ENCODE measurements at regions not wholly inside any gene's neighbourhood (a gene's known extent, or its start where the extent isn't known, plus 50 kb on each side); places are given as distances from the start of the nearest gene placed in this dataset.

GRCh38 chr4:11182586-11183355 lies 245.9 kb downstream of the HS3ST1 start:
- no peak for DNase-seq

DNA sequence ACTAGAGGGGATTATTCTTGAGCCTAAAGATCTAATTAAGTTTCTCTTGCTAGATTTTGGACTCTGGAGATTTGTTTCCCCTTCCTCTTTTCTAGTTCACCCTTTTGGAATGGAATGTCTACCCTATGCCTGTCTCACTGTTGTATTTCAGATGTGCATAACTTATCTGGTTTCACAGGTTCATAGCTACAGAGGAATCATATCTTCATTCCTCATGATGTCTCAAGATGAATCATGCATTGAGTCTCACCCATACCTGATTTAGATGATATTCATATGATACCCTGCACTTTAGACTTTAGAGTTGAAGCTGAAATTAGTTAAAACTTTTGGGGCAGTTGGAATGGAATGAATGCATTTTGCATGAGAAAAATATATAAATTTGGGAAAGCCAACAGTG lies 246.7 kb downstream of the HS3ST1 start:
- no peak for DNase-seq

- DNase-seq, result no peak
These were observed 248.9 kb downstream of the HS3ST1 start for GRCh38 chr4:11179796-11180195.

- DNase-seq, result no peak
These were observed 250.3 kb downstream of the HS3ST1 start for GRCh38 chr4:11178433-11178832.

DNA sequence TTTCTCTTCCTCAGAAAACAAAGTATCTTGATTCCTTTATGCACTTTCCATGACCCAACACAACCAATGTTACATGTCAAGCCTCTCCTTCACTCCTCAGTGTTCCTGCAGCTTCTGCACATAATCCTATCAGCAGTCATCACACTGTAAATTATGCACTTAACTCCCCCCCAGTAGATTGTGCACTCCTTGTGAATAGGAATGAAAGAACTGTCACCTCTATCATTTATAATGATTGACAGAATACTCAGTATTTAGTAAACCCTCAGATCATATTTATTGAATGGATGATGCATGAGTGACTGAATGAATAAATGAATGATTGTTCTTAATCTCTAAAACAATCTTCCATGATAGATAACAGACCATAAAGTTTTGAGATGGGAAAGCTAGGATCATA lies 253.3 kb downstream of the HS3ST1 start:
- no peak for DNase-seq

DNA sequence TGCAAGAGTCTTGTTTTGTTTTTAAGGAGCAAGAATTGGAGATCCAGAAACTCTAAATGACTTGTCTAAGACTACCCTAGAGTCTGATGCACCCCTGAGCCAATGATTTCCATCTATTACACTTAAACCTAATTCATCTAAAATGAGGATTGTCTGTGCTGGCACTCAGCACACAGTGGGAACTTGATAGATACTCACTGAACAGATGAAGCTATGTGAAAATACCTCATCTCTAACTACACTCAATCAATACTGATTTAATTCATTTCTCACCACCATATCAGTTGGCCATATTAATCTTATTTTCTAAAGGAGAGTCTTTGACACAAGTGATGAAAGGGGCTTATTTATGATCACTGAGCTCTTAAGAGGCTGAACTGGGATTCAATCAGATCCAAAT lies 262.1 kb downstream of the HS3ST1 start:
- DNase-seq, result no peak

DNA sequence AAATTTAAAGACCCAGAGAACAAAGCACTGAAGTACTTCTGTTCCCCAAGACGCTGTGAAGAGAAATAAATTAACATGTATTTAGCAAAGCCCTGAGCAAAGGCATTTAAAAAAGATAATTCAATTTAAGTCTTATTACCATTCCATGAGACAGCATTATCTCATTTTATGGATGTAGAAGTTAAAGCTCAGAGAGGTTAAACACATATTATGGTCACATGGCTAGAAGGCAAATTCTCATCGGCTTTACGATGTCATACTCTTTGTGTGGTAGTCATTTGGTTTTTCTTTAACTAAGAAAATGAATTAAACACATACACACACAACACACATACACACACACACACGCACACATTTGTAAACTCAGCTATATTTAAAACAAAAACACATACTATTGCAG lies 262.7 kb downstream of the HS3ST1 start:
- no peak for DNase-seq

DNA sequence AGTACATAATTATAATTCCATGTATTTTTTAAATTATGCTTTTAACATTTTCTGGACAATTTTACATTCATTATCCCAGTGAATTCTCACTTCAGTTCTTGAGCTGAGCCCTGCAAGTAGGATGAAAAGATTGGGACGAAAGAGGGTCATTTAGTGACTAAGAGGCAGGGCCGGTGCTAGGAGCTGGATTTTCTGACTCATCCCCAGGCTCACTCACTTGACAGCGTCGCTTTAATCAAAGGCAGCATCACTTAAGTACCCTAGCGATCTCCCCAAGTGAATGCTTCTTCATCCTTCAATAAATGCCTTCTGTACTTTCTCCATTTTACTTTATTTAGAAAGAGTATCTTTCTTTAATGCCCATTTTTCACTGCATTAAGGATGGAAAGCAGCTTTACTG lies 263.6 kb downstream of the HS3ST1 start:
- no peak for DNase-seq

GRCh38 chr4:11160288-11160687 lies 268.4 kb downstream of the HS3ST1 start:
- no peak for DNase-seq

DNA sequence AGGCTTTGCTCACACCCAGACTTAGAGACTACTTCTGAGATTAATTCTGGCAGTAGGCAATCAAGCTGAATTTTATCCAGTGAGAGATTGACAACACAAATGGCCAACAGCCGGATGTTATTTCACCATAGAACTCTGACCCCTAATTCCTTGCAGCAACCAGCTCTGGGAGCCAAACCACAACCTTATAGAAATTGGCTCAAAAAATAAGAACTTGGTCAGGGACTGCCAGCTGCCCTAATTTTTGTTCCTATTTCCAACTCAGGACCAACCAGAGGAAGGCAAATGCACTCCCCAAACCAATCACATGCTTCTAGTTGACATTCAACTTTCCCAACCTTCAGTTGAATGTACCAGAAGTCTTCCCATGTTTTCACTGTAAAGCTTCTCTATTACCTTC lies 269.7 kb downstream of the HS3ST1 start:
- no peak for DNase-seq

GRCh38 chr4:11155208-11155867 lies 273.4 kb downstream of the HS3ST1 start:
- DNase-seq, result no peak

GRCh38 chr4:11153171-11153750 lies 275.4 kb downstream of the HS3ST1 start:
- no peak for DNase-seq

- no peak for DNase-seq
These were observed 276.0 kb downstream of the HS3ST1 start for GRCh38 chr4:11152684-11153083.

GRCh38 chr4:11151500-11151899 lies 277.2 kb downstream of the HS3ST1 start:
- no peak for DNase-seq

GRCh38 chr4:11149612-11150259 lies 279.0 kb downstream of the HS3ST1 start:
- DNase-seq, result no peak

GRCh38 chr4:11139871-11140270 lies 288.8 kb downstream of the HS3ST1 start:
- no peak for DNase-seq

DNA sequence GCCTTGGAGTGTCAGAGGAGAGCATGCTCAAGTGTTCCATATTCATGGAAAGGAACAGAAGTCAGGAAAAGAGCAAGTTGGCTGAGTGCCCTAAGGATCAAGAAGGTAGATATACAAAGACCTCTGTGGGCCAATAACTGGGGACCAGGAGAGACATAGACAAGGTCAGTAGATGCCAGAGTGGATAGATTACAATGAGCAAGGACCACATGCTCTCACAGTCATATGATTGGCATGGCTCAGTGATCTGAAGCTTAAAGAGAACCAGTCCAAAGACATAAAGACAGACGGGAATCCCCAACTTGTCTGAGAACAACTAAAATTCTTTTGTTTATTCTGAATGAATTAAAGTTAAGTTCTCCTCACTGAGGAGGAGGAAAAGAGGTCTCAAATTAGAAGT lies 289.7 kb downstream of the HS3ST1 start:
- DNase-seq, result no peak

DNA sequence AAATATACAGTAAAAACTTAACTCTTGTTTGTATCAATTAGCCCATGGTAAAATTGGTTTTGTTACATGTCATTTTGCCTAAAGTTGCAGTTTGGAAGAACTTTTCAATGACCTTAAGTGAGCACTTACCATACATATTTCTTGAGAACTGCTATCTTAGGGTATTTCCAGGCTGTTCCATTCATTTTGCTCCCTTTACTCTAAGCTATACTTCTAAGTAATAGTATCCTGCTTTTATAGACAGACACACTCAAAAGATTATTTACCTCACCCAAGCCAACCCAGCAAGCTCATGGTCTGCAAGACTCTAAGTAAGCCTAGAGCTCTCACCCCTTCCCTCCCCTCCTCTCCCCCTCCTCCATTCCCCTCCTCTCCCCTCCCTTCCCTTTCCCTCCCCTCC lies 294.0 kb downstream of the HS3ST1 start:
- DNase-seq, result no peak

- no peak for DNase-seq
These were observed 294.8 kb downstream of the HS3ST1 start for GRCh38 chr4:11133868-11134267.

DNA sequence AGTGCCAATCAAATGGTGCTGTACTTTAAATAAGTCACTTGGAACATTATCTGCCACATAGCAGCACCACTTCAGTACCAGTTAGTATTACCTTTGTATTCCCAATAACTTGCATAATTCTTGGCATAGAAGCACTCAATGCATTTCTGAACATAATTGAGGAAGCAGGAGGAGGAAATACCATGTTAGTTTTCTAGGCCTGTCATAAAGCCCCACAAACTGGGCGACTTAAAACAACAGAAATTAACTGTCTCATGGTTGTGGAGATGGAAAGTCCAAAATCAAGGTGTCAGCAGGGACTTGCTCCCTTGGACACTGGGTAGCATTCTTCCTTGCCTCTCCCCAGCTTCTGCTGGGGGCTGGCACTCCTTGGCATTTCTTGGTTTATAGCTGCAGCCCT lies 296.2 kb downstream of the HS3ST1 start:
- no peak for DNase-seq

DNA sequence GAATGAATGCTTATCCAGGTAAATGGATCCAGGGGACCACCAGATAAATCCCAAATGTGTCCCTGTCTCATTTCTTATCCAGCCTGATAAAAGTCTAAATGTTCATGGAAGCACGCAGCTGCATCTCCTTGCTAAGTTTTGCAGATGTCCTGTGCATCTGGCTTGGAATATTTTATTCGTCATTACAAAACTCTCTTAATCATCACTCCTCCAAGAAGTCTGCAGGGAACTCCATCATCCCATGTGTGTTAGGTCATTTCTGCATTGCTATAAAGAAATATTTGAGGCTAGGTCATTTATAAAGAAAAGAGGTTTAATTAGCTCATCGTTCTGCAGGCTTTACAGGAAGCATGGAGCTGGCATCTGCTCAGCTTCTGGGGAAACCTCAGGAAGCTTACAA lies 297.2 kb downstream of the HS3ST1 start:
- DNase-seq, result no peak

DNA sequence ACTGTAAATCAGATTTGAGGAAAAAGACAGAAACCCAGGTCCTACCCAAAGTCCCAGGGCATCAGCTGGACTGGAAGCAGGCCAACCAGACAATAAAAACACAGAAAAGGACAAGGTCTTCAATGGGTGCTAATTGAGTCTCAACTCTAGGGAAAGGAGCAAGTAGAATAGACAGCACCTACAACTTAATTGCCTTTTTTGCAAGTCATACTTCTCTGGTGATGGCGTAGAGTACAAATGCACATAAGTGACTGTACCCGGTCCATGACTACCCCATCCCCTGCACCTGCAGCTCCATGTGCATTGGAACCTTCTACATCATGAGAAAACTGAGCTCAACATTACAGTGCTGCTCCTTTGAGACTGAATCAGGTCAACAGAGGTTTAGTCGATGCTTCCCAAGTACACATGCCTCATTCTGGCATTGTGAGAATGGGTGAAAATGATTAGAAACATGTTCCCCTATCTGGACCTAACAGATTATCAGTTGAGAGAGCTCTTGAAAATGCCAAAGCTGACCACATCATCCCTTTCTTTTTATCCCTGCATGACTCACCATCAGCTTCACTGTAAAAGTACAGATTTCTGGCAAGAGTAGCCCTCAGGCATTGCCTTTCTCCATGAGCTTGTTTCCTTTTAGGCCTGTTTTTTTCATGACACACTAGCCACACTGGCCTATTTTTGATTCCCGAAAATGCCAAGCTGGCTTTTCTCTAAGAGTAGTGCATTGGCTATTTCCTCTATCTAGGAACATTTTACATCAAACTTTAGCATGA lies 298.3 kb downstream of the HS3ST1 start:
- DNase-seq, result no peak

- no peak for DNase-seq
These were observed 308.3 kb downstream of the HS3ST1 start for GRCh38 chr4:11120435-11120834.

Measured in NCI-H1092 treated with DMSO at 0.1 percent for 48 hours (cell line).